ENCODE measurements at regions not wholly inside any gene's neighbourhood (a gene's known extent, or its start where the extent isn't known, plus 50 kb on each side); places are given as distances from the start of the nearest gene placed in this dataset.

DNA sequence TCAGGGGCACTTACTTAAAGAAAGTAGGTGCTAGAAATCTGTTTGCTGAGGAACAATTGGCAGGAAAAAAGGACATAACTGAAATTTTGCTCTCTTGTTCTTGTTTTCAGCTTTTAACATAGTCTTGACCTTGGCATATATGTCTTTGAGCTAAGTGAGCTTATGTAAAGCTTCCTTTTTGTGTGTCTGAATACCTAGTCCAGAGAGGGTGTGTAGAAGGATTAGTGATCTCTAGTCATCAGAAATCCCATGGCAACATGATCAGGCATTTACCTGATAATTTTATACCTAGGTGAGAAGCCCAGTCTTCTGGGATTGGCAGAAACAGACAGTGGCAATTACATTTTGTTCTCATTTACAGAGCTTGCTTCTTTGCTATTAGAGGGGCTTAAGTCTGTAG, 166.1 kb downstream of the SNAPC1 start:
- H3K4me3 ChIP-seq (ENCODE audit: low read depth, low read length): no peak overlapping the region
- no peak for DNase-seq (ENCODE audit: low read depth)
- TF ChIP-seq, protein P1, sequence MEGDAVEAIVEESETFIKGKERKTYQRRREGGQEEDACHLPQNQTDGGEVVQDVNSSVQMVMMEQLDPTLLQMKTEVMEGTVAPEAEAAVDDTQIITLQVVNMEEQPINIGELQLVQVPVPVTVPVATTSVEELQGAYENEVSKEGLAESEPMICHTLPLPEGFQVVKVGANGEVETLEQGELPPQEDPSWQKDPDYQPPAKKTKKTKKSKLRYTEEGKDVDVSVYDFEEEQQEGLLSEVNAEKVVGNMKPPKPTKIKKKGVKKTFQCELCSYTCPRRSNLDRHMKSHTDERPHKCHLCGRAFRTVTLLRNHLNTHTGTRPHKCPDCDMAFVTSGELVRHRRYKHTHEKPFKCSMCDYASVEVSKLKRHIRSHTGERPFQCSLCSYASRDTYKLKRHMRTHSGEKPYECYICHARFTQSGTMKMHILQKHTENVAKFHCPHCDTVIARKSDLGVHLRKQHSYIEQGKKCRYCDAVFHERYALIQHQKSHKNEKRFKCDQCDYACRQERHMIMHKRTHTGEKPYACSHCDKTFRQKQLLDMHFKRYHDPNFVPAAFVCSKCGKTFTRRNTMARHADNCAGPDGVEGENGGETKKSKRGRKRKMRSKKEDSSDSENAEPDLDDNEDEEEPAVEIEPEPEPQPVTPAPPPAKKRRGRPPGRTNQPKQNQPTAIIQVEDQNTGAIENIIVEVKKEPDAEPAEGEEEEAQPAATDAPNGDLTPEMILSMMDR (IDR thresholded peaks at IDR 0.05; ENCODE audit: insufficient read depth, low read depth, low read length): no peak

DNA sequence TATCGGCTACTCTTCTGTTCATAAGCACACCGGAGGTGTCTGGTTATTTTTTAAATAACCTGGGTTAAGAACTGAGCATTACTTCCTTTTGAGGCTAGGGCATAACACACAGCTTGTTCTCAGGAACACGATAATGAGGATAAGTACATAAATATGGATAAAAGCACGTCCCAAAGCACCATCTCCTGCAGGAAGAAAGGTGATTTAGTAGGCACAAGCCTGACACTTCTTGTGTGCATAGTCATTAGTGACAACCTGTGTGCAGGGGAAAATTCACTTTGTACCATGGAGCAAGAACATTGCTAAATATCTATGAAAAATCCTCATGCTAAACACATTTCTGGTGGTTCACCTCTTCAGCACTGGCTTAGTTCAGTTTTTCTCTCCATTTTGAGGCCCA, 166.5 kb downstream of the SNAPC1 start:
- no peak for DNase-seq (ENCODE audit: low read depth)
- TF ChIP-seq, protein P1 (IDR thresholded peaks at IDR 0.05; ENCODE audit: insufficient read depth, low read depth, low read length): no peak
- H3K4me3 ChIP-seq (ENCODE audit: low read depth, low read length): no peak overlapping the region

DNA sequence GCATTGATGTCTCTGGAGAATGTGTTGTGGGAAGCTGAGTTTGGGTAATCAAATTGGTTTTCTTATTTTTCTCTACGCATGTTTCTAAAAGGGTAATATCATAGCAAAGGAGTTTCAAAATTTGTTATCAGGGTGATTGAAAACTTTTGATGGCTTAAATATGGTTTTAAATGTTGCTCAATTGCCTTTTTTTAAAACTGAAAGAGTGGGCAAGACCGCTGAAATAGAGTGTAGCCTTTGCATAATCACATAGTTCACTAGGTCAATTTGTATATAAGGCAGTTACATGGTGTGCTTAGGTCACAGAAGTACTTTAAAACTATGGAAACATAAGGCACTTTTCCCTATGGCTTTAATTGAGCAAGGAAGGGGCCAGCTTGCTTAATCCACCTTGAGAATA, 167.4 kb downstream of the SNAPC1 start:
- no peak overlapping the region for H3K4me3 ChIP-seq (ENCODE audit: low read depth, low read length)
- peak; percentile 37 for DNase-seq (ENCODE audit: low read depth)
- TF ChIP-seq, protein P1 (IDR thresholded peaks at IDR 0.05; ENCODE audit: insufficient read depth, low read depth, low read length): no peak

DNA sequence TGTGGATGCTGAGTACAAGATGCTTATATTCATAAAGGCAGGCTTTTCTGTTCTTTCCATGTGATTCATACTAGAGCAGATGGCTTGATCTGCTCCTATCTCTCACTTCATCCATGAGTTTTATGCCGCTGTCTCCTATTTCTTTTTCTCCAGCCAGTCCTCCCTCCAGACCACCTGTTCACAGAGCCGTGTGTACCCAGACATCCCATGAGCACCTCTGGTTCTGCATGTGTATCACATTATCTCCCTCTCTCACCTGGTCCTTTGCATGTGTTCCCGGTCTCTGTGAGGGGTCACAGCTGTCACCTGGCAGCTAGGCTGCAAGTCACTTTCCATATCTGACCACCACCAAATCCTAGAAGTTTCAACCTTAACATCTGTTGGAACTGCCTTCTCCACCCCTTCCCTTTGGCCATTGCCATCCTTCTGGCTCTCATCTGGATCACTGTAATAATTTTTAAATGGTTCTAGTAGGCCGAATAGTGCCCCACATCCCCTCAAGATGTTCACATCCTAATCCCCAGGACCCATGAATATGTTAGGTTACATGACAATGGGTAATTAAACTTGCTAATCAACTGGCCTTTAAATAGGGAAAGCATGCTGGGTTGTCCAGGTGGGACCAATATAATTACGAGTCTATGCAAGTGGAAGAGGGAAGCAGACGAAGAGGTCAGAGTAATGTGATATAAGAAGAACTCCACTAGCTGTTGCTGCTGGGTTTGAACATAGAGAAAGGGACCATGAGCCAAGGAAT, 168.1 kb downstream of the SNAPC1 start:
- DNase-seq (ENCODE audit: low read depth): no peak
- no peak overlapping the region for H3K4me3 ChIP-seq (ENCODE audit: low read depth, low read length)
- TF ChIP-seq, protein P1 (IDR thresholded peaks at IDR 0.05; ENCODE audit: insufficient read depth, low read depth, low read length): no peak

DNA sequence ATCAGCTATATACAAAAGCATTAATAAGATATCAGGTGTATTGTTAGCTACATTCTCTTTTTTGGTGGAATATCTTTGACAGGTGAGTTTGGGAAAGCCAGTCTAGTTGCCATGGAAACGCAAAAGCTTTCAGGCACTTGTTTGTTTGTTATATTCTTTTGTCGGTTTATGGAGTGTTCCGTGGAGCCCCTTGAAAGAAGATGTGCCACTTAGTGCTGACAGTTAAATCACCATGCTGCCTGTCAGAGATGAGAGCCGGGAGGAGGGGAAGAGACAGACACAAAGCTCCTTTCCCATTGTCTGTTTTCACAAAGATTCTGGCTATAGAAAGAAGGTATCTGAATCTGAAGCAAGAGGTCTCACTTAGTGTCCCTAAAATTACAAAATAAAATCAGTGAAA, 170.8 kb downstream of the SNAPC1 start:
- TF ChIP-seq, protein P1 (IDR thresholded peaks at IDR 0.05; ENCODE audit: insufficient read depth, low read depth, low read length): no peak
- no peak for DNase-seq (ENCODE audit: low read depth)
- H3K4me3 ChIP-seq (ENCODE audit: low read depth, low read length): no peak overlapping the region

DNA sequence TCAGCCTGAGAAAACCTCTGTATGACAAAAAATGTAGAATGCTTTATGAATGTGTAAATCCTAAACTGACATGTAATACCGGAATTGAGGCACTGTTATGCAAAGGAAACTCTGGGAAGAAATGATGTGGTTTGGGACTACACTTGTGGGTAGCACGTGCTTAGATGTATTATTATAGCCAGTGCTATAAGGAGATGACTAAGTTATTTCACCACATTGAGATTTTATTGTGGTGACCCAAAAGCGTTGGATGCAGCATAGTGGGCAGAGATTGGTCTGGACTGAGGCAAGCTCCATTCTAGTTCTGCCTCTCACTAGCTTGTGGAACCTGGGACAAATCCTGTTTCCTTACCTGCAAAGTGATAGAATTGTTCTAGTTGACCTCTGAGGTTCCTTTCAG, 172.2 kb downstream of the SNAPC1 start:
- H3K4me3 ChIP-seq (ENCODE audit: low read depth, low read length): no peak overlapping the region
- TF ChIP-seq, protein P1 (IDR thresholded peaks at IDR 0.05; ENCODE audit: insufficient read depth, low read depth, low read length): no peak
- peak; percentile 56 for DNase-seq (ENCODE audit: low read depth)

DNA sequence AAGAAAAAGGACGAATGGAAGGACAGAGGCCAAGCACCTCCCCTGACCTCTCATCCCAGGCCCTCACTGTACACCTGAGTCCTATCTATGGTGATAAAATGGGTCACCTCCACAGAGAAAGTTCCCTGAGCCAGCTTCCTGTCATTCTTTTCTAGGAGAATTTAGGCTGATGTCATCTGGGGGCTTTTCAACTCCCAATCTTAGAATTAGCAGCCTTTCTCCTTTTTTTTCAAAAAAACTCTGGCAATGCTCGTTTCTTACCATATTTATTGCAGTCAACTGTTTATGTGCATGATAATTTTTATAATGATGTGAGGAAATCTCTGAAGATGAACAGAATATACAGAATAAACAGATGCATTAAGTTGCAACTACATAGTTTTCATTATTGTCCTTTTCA, 177.6 kb downstream of the SNAPC1 start:
- no peak overlapping the region for H3K4me3 ChIP-seq (ENCODE audit: low read depth, low read length)
- DNase-seq (ENCODE audit: low read depth): no peak
- TF ChIP-seq, protein P1 (IDR thresholded peaks at IDR 0.05; ENCODE audit: insufficient read depth, low read depth, low read length): no peak

Measured in fibroblast of villous mesenchyme (primary cell).